Ectodermal cell (in vitro differentiated cells): ENCODE measurements at regions not wholly inside any gene's neighbourhood (a gene's known extent, or its start where the extent isn't known, plus 50 kb on each side); places are given as distances from the start of the nearest gene placed in this dataset.

Experiments
- H3K27ac ChIP-seq: 2 replicates; pipeline ENCODE4 v1.7.0; 2013; ENCODE audit warnings: mild to moderate bottlenecking, low read depth, low read length; ENCODE audit not compliant: insufficient read depth, poor library complexity, severe bottlenecking
- H3K27me3 ChIP-seq: 2 replicates; pipeline ENCODE4 v1.7.0; 2013; ENCODE audit warnings: mild to moderate bottlenecking, low read length; ENCODE audit not compliant: insufficient read depth, control insufficient read depth, poor library complexity, severe bottlenecking
- H3K36me3 ChIP-seq: one replicate; pipeline ENCODE4 v1.7.0; 2013; ENCODE audit warnings: low read length; ENCODE audit not compliant: control insufficient read depth, insufficient read depth
- H3K4me1 ChIP-seq: one replicate; pipeline ENCODE4 v1.7.0; 2013; ENCODE audit warnings: low read length; ENCODE audit not compliant: control insufficient read depth, insufficient read depth
- H3K4me3 ChIP-seq: 2 replicates; pipeline ENCODE4 v1.7.0; 2013; ENCODE audit warnings: low read depth, low read length, control low read depth; ENCODE audit not compliant: insufficient read depth
- H3K9me3 ChIP-seq: 2 replicates; pipeline ENCODE4 v1.7.0; 2013; ENCODE audit warnings: mild to moderate bottlenecking, low read length, moderate library complexity; ENCODE audit not compliant: control insufficient read depth
- WGBS, 2 experiments: methylation state at CpG; one replicate each; pipeline ENCODE4 v1.1.7; 2013; ENCODE audit warnings: missing lambda C conversion rate in 2 of 2; 5-methylcytosine and 5-hydroxymethylcytosine counted together

GRCh38 chr21:27372381-27372780, 405.5 kb upstream of the ADAMTS5 start:
- Histone ChIP-seq H3K27ac (no peak overlapping the region), H3K9me3 (no peaks in the 10 kb centered on the region), H3K4me1 (no peaks in the 10 kb centered on the region), H3K4me3 (no peak overlapping the region), H3K27me3 (no peaks in the 10 kb centered on the region), H3K36me3 (no peaks in the 10 kb centered on the region)
- WGBS, 2 experiments: 80 to 100% methylated on average over 1 of the region's 3 CpGs

GRCh38 chr21:27371975-27372331, 405.1 kb upstream of the ADAMTS5 start:
- Histone ChIP-seq H3K36me3 (no peaks in the 10 kb centered on the region), H3K4me3 (no peak overlapping the region), H3K27me3 (no peaks in the 10 kb centered on the region), H3K4me1 (no peaks in the 10 kb centered on the region), H3K9me3 (no peaks in the 10 kb centered on the region), H3K27ac (no peak overlapping the region)

GRCh38 chr21:27371115-27371974, 404.5 kb upstream of the ADAMTS5 start:
- Histone ChIP-seq H3K4me1 (no peaks in the 10 kb centered on the region), H3K27me3 (no peaks in the 10 kb centered on the region), H3K27ac (no peak overlapping the region), H3K36me3 (no peaks in the 10 kb centered on the region), H3K9me3 (no peaks in the 10 kb centered on the region), H3K4me3 (no peak overlapping the region)
- WGBS, 2 experiments: 78 to 97% methylated on average over 2 to 4 of the region's 5 CpGs

- Histone ChIP-seq H3K27me3 (no peaks in the 10 kb centered on the region), H3K9me3 (no peaks in the 10 kb centered on the region), H3K4me1 (no peaks in the 10 kb centered on the region), H3K4me3 (no peak overlapping the region), H3K27ac (no peak overlapping the region), H3K36me3 (no peaks in the 10 kb centered on the region)
- WGBS, 2 experiments: 72 to 87% methylated on average over 3 of the region's 3 CpGs
Measured at GRCh38 chr21:27369978-27370571, 403.2 kb upstream of the ADAMTS5 start.

- Histone ChIP-seq H3K27ac (no peak overlapping the region), H3K9me3 (no peaks in the 10 kb centered on the region), H3K27me3 (no peaks in the 10 kb centered on the region), H3K36me3 (no peaks in the 10 kb centered on the region), H3K4me1 (no peaks in the 10 kb centered on the region), H3K4me3 (no peak overlapping the region)
- WGBS, 2 experiments: 85 to 100% methylated on average over 1 of the region's 2 CpGs
Measured at GRCh38 chr21:27369234-27369633, 402.3 kb upstream of the ADAMTS5 start.

GRCh38 chr21:27366646-27367235, 399.9 kb upstream of the ADAMTS5 start:
- Histone ChIP-seq H3K27me3 (no peaks in the 10 kb centered on the region), H3K27ac (no peak overlapping the region), H3K36me3 (no peaks in the 10 kb centered on the region), H3K9me3 (no peaks in the 10 kb centered on the region), H3K4me3 (no peak overlapping the region), H3K4me1 (no peaks in the 10 kb centered on the region)
- 90 to 94% methylated on average over 3 of the region's 3 CpGs for WGBS, 2 experiments

GRCh38 chr21:27366036-27366435, 399.1 kb upstream of the ADAMTS5 start:
- no peak overlapping the region for H3K4me3 ChIP-seq
- no peak overlapping the region for H3K27ac ChIP-seq
- H3K9me3 ChIP-seq: no peaks in the 10 kb centered on the region
- WGBS, 2 experiments: 84 to 94% methylated on average over 4 of the region's 4 CpGs
- no peaks in the 10 kb centered on the region for H3K4me1 ChIP-seq
- no peaks in the 10 kb centered on the region for H3K27me3 ChIP-seq
- H3K36me3 ChIP-seq: no peaks in the 10 kb centered on the region

- Histone ChIP-seq H3K4me1 (no peaks in the 10 kb centered on the region), H3K9me3 (no peaks in the 10 kb centered on the region), H3K36me3 (no peaks in the 10 kb centered on the region), H3K27ac (no peak overlapping the region), H3K4me3 (no peak overlapping the region), H3K27me3 (no peaks in the 10 kb centered on the region)
Measured at GRCh38 chr21:27365394-27365793, 398.5 kb upstream of the ADAMTS5 start.

- Histone ChIP-seq H3K4me3 (no peak overlapping the region), H3K9me3 (no peaks in the 10 kb centered on the region)
- 93 to 100% methylated on average over 2 of the region's 3 CpGs for WGBS, 2 experiments
Measured at GRCh38 chr21:27363719-27364477, 397.0 kb upstream of the ADAMTS5 start.

GRCh38 chr21:27362249-27362648, 395.4 kb upstream of the ADAMTS5 start:
- Histone ChIP-seq H3K9me3 (no peaks in the 10 kb centered on the region), H3K27me3 (no peaks in the 10 kb centered on the region), H3K27ac (no peak overlapping the region), H3K36me3 (no peaks in the 10 kb centered on the region), H3K4me1 (no peaks in the 10 kb centered on the region), H3K4me3 (no peak overlapping the region)
- WGBS, 2 experiments: 86 to 100% methylated on average over 1 of the region's 1 CpG

More at GRCh38 chr21:27363719-27364477, 397.0 kb upstream of the ADAMTS5 start:
- H3K36me3 ChIP-seq: no peaks in the 10 kb centered on the region
- H3K27me3 ChIP-seq: no peaks in the 10 kb centered on the region
- H3K4me1 ChIP-seq: no peaks in the 10 kb centered on the region
- no peak overlapping the region for H3K27ac ChIP-seq
